Gastroesophageal sphincter (tissue), 2 donors: ENCODE measurements at regions not wholly inside any gene's neighbourhood (a gene's known extent, or its start where the extent isn't known, plus 50 kb on each side); places are given as distances from the start of the nearest gene placed in this dataset.

Experiments used
- EP300 ChIP-seq: sonication (generic); formaldehyde crosslinking; IDR thresholded peaks from one replicate; pipeline ENCODE4 v1.6.1; 2017; ENCODE audit warnings: antibody characterized with exemption, mild to moderate bottlenecking
- POLR2AphosphoS5 ChIP-seq: sonication (generic); formaldehyde crosslinking; IDR thresholded peaks from one replicate; pipeline ENCODE4 v1.6.1; 2017; ENCODE audit warnings: antibody characterized with exemption

DNA sequence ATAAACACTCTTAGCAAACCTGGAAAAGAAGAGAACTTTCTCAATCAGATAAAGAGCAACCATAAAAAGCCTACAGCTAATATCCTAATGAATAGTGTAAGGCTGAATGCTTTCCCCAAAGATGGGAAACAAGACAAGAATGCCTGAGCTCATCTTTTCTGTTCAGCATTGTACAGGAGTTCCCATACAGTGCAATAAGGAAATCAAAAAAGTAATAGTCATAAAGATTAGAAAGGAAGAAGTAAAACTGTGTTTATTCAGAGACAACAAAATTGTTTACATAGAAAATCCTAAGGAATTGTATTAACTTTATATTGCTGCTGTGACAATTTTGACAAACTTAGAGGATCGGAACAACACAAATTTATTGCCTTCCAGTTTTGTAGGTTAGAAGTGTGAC is 330.7 kb upstream of the SLC24A2 start:
- no peak for TF ChIP-seq EP300
- TF ChIP-seq POLR2AphosphoS5: no peak
